Putamen (tissue), 1 donor: ENCODE measurements at regions not wholly inside any gene's neighbourhood (a gene's known extent, or its start where the extent isn't known, plus 50 kb on each side); places are given as distances from the start of the nearest gene placed in this dataset.

Experiments used
- DNase-seq: peaks from one replicate; pipeline ENCODE4 v3.0.0-alpha.2; 2016; ENCODE audit warnings: low spot score

GRCh38 chr2:106709229-106709628 is 176.7 kb downstream of the ST6GAL2 start:
- no peak for DNase-seq

- DNase-seq, result no peak
Measured at GRCh38 chr2:106719222-106719621, 166.7 kb downstream of the ST6GAL2 start.

GRCh38 chr2:106720026-106720425 is 165.9 kb downstream of the ST6GAL2 start:
- no peak for DNase-seq

- no peak for DNase-seq
Measured at GRCh38 chr2:106724301-106724794, 161.6 kb downstream of the ST6GAL2 start.

GRCh38 chr2:106734165-106734564 is 151.8 kb downstream of the ST6GAL2 start:
- no peak for DNase-seq

- no peak for DNase-seq
Measured at GRCh38 chr2:106735807-106736206, 150.2 kb downstream of the ST6GAL2 start.

GRCh38 chr2:106736221-106736620 is 149.7 kb downstream of the ST6GAL2 start:
- no peak for DNase-seq

GRCh38 chr2:106745468-106745867 is 140.5 kb downstream of the ST6GAL2 start:
- DNase-seq, result no peak

GRCh38 chr2:106749823-106750222 is 136.1 kb downstream of the ST6GAL2 start:
- DNase-seq, result no peak
